NT2/D1 (cell line): ENCODE measurements at regions not wholly inside any gene's neighbourhood (a gene's known extent, or its start where the extent isn't known, plus 50 kb on each side); places are given as distances from the start of the nearest gene placed in this dataset.

ENCODE experiments used
- SUZ12 ChIP-seq: IDR thresholded peaks from 2 replicates; pipeline ENCODE4 v1.6.1; 2011; ENCODE audit not compliant: insufficient read length, insufficient read depth; ENCODE audit errors: extremely low read depth
- YY1 ChIP-seq: IDR thresholded peaks from 2 replicates; pipeline ENCODE4 v1.6.1; 2011; ENCODE audit not compliant: insufficient read length, insufficient read depth
- ZNF274 ChIP-seq: IDR thresholded peaks from 2 replicates; pipeline ENCODE4 v1.6.1; 2011; ENCODE audit warnings: mild to moderate bottlenecking, low read depth, low read length

DNA sequence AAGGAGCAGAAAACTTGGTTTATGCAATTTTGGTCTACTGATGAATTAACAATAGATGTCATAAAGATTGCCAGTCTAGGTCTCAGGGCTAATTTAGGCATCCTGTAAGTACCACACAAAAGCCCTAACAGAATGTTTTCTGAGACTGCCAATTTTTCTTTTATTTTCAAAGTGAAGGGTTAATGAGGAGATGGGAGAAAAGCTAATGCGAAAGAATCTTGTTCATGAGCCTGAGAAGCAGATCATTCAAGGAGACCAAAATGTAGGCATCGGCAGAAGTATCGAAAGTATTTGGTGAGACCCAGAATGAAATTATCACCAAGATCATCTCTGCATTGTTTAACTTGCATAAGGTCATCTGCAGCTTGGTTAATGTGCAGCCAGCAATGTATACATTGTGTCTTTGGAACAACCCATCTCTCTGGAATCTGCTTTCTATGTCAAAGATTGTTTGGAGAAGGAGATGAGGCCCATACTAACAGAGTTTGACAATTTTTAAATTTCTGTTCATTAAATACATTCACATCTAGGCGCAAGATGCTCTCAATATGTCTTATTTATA is 163.3 kb upstream of the GLI3 start:
- TF ChIP-seq ZNF274 = no peak
- TF ChIP-seq YY1 = no peak
- no peak for TF ChIP-seq SUZ12
